Thoracic aorta (tissue), 2 donors: ENCODE measurements at regions not wholly inside any gene's neighbourhood (a gene's known extent, or its start where the extent isn't known, plus 50 kb on each side); places are given as distances from the start of the nearest gene placed in this dataset.

Experiments used
- ATAC-seq: fragments of 150-250 bp; one replicate; pipeline ENCODE4 v1.8.0; 2017; ENCODE audit warnings: low read depth; ENCODE audit not compliant: insufficient number of reproducible peaks, low FRiP score
- DNase-seq: peaks from one replicate; pipeline ENCODE4 v3.0.0-alpha.2; 2020; ENCODE audit warnings: low spot score
- H3K27ac ChIP-seq, 2 donors: fragments of 200-600 bp; sonication (generic); 1 replicate in 1 of 2; 2 replicates in 1 of 2; pipeline ENCODE4 v1.5.1; 2016; ENCODE audit warnings: mild to moderate bottlenecking in 2 of 2, moderate library complexity in 2 of 2
- H3K27me3 ChIP-seq: fragments of 200-600 bp; sonication (generic); replicated peaks from 2 replicates; pipeline ENCODE4 v1.6.0; 2016; ENCODE audit warnings: mild to moderate bottlenecking; ENCODE audit not compliant: insufficient read depth
- H3K36me3 ChIP-seq: fragments of 200-600 bp; sonication (generic); one replicate; pipeline ENCODE4 v1.5.1; 2016
- H3K4me1 ChIP-seq, 2 donors: fragments of 200-600 bp; sonication (generic); 1 replicate in 1 of 2; 2 replicates in 1 of 2; pipeline versions ENCODE4 v1.5.1 to v1.6.0; 2016; ENCODE audit warnings: low read depth in 2 of 2, mild to moderate bottlenecking in 1 of 2; ENCODE audit not compliant: control insufficient read depth in 1 of 2
- H3K4me3 ChIP-seq: fragments of 200-600 bp; sonication (generic); 2 replicates; pipeline ENCODE4 v1.5.1; 2016; ENCODE audit warnings: mild to moderate bottlenecking
- H3K9me3 ChIP-seq: fragments of 200-600 bp; sonication (generic); 2 replicates; pipeline ENCODE4 v1.5.1; 2016
- TF ChIP-seq, protein P1 (sequence below): fragments of 200-600 bp; sonication (generic); IDR thresholded peaks from one replicate; pipeline ENCODE4 v1.5.1; 2019; ENCODE audit warnings: antibody characterized with exemption

DNA sequence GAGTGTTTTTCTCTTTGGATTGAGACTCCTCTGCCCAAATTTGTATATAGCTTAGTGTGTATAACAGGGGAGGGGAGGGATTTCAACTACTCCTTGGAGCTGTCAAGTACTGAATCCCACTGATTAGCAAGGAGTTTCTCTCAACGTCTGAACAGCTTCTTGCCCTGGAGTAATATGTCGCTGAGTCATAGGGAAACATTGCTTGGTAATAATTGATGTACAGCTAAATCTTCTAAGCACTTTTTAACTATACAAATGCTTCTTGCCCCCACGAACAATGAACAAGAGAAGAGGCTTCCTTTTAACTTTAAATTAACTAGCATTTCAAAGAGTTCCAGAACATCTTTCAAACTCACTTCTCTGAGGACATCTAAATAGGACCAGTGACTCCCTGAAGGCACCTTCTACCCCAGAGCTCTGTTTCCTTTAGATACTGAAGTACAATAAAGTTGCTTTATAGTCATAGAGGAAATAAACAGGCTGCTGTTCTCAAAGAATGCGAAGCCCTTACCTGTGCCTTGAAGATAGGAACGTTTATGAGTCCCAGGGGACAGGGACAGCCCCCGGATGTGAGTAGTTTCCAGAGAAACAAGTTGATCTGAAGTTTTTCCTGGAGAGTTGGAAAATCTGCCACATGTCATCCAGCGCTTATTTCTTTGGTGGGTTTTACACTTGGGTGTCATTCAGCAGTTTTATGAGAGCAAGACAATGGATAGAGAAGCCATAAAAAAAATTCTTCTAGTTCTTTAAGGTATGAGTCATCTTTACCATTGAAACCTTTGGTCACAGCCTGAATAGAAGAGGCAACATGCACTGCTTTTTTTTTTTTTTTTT is 462.5 kb upstream of the BTBD3 start:
- Histone ChIP-seq H3K36me3 (no peaks in the 10 kb centered on the region), H3K9me3 (no peaks in the 10 kb centered on the region), H3K4me1 (peaks cover 0 to 4% of the 10 kb centered on the region in 2 donors), H3K27me3 (no peaks in the 10 kb centered on the region), H3K4me3 (no peak overlapping the region), H3K27ac (no peak overlapping the region)
- ATAC-seq (no peak), DNase-seq (no peak)
- TF ChIP-seq, protein P1, sequence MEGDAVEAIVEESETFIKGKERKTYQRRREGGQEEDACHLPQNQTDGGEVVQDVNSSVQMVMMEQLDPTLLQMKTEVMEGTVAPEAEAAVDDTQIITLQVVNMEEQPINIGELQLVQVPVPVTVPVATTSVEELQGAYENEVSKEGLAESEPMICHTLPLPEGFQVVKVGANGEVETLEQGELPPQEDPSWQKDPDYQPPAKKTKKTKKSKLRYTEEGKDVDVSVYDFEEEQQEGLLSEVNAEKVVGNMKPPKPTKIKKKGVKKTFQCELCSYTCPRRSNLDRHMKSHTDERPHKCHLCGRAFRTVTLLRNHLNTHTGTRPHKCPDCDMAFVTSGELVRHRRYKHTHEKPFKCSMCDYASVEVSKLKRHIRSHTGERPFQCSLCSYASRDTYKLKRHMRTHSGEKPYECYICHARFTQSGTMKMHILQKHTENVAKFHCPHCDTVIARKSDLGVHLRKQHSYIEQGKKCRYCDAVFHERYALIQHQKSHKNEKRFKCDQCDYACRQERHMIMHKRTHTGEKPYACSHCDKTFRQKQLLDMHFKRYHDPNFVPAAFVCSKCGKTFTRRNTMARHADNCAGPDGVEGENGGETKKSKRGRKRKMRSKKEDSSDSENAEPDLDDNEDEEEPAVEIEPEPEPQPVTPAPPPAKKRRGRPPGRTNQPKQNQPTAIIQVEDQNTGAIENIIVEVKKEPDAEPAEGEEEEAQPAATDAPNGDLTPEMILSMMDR, result no peak

DNA sequence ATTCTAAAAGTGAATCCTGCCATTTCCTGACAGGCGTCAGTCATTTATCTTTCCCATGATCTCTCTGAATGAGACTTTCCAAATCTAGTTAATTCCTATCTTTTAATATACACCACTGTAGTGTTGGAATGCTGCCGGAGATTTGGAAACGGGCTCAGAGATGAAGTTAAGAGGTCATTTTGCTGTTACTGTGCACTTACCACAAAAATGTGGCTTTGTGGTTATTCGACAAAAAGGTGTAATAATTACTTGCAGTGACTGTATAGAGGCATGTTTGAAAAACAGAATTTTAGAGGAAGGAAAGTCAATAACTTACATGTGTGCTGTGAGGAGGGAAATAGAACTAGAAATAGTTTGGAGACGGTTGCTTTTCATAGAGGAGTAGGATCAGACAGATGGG is 460.2 kb upstream of the BTBD3 start:
- TF ChIP-seq, protein P1, result no peak
- H3K4me1 ChIP-seq, result peaks cover 0 to 4% of the 10 kb centered on the region in 2 donors
- H3K4me3 ChIP-seq, result no peak overlapping the region
- no peaks in the 10 kb centered on the region for H3K27me3 ChIP-seq
- no peaks in the 10 kb centered on the region for H3K9me3 ChIP-seq
- no peak for ATAC-seq
- no peak for DNase-seq
- H3K27ac ChIP-seq, result no peak overlapping the region
- H3K36me3 ChIP-seq, result no peaks in the 10 kb centered on the region

DNA sequence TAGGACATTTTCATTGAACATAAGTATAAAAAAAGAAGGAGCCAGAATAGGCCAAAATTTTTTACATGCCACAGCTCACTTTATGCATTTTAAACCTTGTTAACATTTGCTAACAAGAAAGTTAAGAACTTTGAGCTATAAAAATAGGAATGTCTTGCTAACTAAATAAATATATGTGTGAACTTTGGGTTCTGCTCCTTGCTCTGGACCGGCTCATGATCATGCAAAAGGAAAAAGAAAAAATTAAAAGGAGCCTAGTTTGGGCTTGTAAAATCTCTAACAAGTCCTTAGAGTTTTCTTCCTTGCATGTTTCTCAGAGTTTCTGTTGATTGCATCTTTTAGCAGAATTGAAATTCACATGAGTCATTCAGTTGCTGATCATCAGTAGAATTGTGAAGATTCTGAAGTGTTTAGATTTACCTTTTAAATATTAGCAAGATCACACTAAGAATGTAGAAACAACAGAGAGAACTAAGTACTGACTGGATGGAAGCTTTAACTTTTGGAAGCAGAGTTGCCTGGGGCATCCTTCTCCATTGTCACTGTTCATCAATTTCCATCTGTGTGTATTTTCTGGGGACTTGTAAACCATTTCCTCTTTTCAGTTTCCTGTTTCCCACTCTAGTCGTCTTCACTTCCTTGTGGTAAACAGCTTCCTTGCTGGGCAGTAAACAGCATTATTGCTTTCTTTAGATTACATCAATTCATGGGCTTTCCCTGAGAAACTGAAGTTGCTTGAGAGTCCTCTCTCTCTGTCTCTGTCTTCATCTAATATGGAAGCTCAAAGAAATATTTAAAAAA is 458.4 kb upstream of the BTBD3 start:
- Histone ChIP-seq H3K9me3 (no peaks in the 10 kb centered on the region), H3K27me3 (no peaks in the 10 kb centered on the region), H3K4me3 (no peak overlapping the region), H3K36me3 (no peaks in the 10 kb centered on the region), H3K27ac (no peak overlapping the region), H3K4me1 (peaks cover 0 to 4% of the 10 kb centered on the region in 2 donors)
- no peak for DNase-seq
- ATAC-seq, result no peak
- TF ChIP-seq, protein P1, result no peak

DNA sequence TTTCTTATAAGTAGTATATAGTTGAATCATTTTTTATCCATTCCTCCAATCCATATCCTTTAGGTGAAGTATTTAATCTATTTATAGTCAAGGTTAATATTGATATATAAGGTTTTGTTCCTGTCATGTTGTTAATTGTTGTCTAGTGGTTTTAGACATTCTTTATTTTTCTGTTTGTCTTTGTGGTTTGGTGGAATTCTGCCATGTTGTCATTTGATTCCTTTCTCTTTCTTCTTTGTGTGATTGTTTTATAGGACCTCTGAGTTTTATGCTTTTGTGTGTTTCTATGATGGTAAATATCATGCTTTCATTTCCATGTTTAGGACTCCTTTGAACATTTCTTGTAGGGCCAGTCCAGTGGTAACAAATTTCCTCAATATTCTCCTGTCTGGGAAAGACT is 450.3 kb upstream of the BTBD3 start:
- TF ChIP-seq, protein P1, result no peak
- H3K27me3 ChIP-seq, result no peaks in the 10 kb centered on the region
- H3K27ac ChIP-seq, result no peak overlapping the region
- no peak for DNase-seq
- ATAC-seq, result no peak
- H3K4me3 ChIP-seq, result no peak overlapping the region
- H3K36me3 ChIP-seq, result no peaks in the 10 kb centered on the region
- peaks cover 0 to 3% of the 10 kb centered on the region in 2 donors for H3K4me1 ChIP-seq
- no peaks in the 10 kb centered on the region for H3K9me3 ChIP-seq

DNA sequence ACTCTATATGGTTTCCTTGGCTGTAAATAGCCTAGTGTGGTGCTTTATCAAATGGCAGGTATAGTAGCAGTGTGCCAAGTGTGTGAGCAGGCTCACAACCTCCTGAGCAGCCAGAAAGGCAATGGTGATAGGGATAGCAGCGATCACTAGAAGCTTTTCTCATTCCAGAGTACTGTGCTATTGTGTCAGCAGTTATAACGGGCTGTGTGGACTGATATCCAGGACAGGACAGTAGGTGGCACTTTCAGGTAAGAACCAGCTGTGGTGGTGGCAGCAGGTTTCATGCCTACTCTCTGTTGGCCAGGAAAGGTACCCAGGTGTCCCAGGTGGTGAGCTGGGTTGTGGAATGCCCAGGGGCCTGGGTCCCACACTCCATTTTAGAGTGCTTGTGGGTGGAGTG is 448.8 kb upstream of the BTBD3 start:
- DNase-seq (no peak), ATAC-seq (no peak)
- Histone ChIP-seq H3K4me3 (no peak overlapping the region), H3K27ac (no peak overlapping the region), H3K4me1 (peaks cover 0 to 3% of the 10 kb centered on the region in 2 donors), H3K27me3 (no peaks in the 10 kb centered on the region), H3K9me3 (no peaks in the 10 kb centered on the region), H3K36me3 (no peaks in the 10 kb centered on the region)
- TF ChIP-seq, protein P1, result no peak
